Keratinocyte (primary cell): ENCODE measurements at regions not wholly inside any gene's neighbourhood (a gene's known extent, or its start where the extent isn't known, plus 50 kb on each side); places are given as distances from the start of the nearest gene placed in this dataset.

ENCODE experiments used
- DNase-seq: peaks from one replicate; pipeline ENCODE4 v3.0.0-alpha.2; 2011; ENCODE audit warnings: low read depth, missing footprints, low spot score
- FAIRE-seq: peaks from 2 replicates; lab custom pipeline; 2011; peaks lifted over from hg19 to GRCh38; lab: Jason Lieb, UNC
- H2AFZ ChIP-seq: 2 replicates; pipeline ENCODE4 v1.6.0; 2012; ENCODE audit warnings: low read length, control low read depth, inconsistent platforms; ENCODE audit not compliant: control insufficient read depth
- H3K27ac ChIP-seq: 2 replicates; pipeline ENCODE4 v1.5.1; 2011; ENCODE audit warnings: low read length; ENCODE audit not compliant: control insufficient read depth, insufficient read depth
- H3K27me3 ChIP-seq: 3 replicates; pipeline ENCODE4 v1.6.0; 2011; ENCODE audit warnings: low read length; ENCODE audit not compliant: control insufficient read depth, insufficient read depth; ENCODE audit errors: extremely low read depth
- H3K36me3 ChIP-seq, 2 experiments: 2 replicates in 1 of 2; 3 replicates in 1 of 2; pipeline ENCODE4 v1.5.1; 2011; ENCODE audit warnings: low read length in 2 of 2, mild to moderate bottlenecking in 1 of 2; ENCODE audit not compliant: control insufficient read depth in 2 of 2, insufficient read depth in 2 of 2; ENCODE audit errors: extremely low read depth in 1 of 2
- H3K4me1 ChIP-seq: 3 replicates; pipeline ENCODE4 v1.5.1; 2011; ENCODE audit warnings: low read length; ENCODE audit not compliant: control insufficient read depth, insufficient read depth; ENCODE audit errors: extremely low read depth
- H3K4me2 ChIP-seq: 3 replicates; pipeline ENCODE4 v1.6.0; 2011; ENCODE audit warnings: low read depth, low read length; ENCODE audit not compliant: control insufficient read depth, insufficient read depth; ENCODE audit errors: extremely low read depth
- H3K4me3 ChIP-seq, 3 experiments: fragments of 200-600 bp in 1 of 3; sonication (generic) in 1 of 3; 2 replicates in 2 of 3; 3 replicates in 1 of 3; pipeline ENCODE4 v1.5.1; 2011 to 2016; ENCODE audit warnings: low read length in 3 of 3, mild to moderate bottlenecking in 3 of 3, control low read depth in 2 of 3, inconsistent platforms in 1 of 3, low read depth in 1 of 3, mixed read lengths in 1 of 3, mixed run types in 1 of 3, moderate library complexity in 1 of 3; ENCODE audit not compliant: control insufficient read depth in 2 of 3, insufficient read depth in 2 of 3; ENCODE audit errors: extremely low read depth in 1 of 3
- H3K79me2 ChIP-seq: 2 replicates; pipeline ENCODE4 v1.6.0; 2012; ENCODE audit warnings: low read length; ENCODE audit not compliant: control insufficient read depth, insufficient read depth
- H3K9ac ChIP-seq: 3 replicates; pipeline ENCODE4 v1.6.0; 2011; ENCODE audit warnings: low read length; ENCODE audit not compliant: control insufficient read depth, insufficient read depth; ENCODE audit errors: extremely low read depth
- H3K9me1 ChIP-seq: 3 replicates; pipeline ENCODE4 v1.6.0; 2011; ENCODE audit warnings: low read length; ENCODE audit not compliant: control insufficient read depth, insufficient read depth; ENCODE audit errors: extremely low read depth
- H3K9me3 ChIP-seq: 2 replicates; pipeline ENCODE4 v1.5.1; 2012; ENCODE audit warnings: low read depth, low read length; ENCODE audit not compliant: control insufficient read depth
- H4K20me1 ChIP-seq: 3 replicates; pipeline ENCODE4 v1.6.0; 2011; ENCODE audit warnings: low read length; ENCODE audit not compliant: control insufficient read depth, insufficient read depth; ENCODE audit errors: extremely low read depth
- CTCF ChIP-seq, 3 experiments: IDR thresholded peaks in 1 of 3; conservative IDR thresholded peaks in 1 of 3; optimal IDR thresholded peaks in 1 of 3; 2 replicates in 2 of 3; 3 replicates in 1 of 3; pipeline versions ENCODE3 to v1.5.1; 2011; ENCODE audit warnings: low read length in 3 of 3, mild to moderate bottlenecking in 3 of 3, moderate library complexity in 2 of 3, control low read depth in 1 of 3, inconsistent platforms in 1 of 3; ENCODE audit not compliant: insufficient read depth in 2 of 3; ENCODE audit errors: extremely low read depth in 1 of 3
- EZH2 ChIP-seq: IDR thresholded peaks from one replicate; pipeline ENCODE4 v1.6.1; 2012; ENCODE audit warnings: inconsistent platforms, mild to moderate bottlenecking, low read length, moderate library complexity
- dilution Hi-C: fragments of 300-500 bp; cut with MboI; formaldehyde crosslinking; loops from one replicate; pipeline ENCODE4 v1.7.0; 2020; ENCODE audit warnings: low sequenced_read_pairs; ENCODE audit not compliant: extremely low pct_ligation_motif_present

DNA sequence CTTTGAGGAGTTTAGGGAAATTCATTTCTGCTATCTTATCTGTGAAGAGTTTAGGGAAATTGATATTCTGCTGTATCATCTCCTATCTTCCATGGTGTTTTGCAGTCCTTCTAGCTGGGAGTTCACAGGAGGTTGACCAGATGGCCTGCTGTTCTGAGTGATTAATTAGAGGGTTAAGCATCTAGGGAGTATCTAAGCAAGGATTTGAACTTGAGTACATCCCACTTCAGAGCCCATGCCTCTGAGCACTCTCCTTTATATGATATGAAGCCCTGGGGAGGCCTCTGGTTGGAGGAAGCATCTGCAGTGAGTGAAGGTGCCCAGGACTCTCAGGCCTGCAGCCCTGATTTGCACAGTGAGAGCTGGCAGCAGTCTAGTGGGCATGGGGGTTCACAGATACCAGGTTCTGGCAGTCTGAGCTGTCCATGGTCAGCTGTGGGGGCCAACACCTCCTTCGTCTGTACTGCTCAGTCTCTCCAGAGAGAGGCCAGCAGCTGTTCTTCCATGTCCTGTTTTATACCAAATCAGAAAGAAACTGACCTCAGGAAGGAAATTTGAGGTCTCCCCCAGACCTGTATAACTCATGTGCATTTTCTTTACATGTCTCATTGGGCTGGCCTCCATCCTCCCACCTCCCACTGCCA is 156.9 kb downstream of the PLCE1 start:
- Histone ChIP-seq H3K4me2 (no peak overlapping the region), H3K9me3 (no peaks in the 10 kb centered on the region), H2AFZ (no peak overlapping the region), H3K27me3 (no peaks in the 10 kb centered on the region), H3K4me3 (no peak overlapping the region), H4K20me1 (no peaks in the 10 kb centered on the region), H3K9me1 (no peaks in the 10 kb centered on the region), H3K9ac (no peak overlapping the region), H3K4me1 (no peaks in the 10 kb centered on the region), H3K36me3 (no peaks in the 10 kb centered on the region), H3K27ac (no peak overlapping the region), H3K79me2 (no peaks in the 10 kb centered on the region)
- DNase-seq (no peak), FAIRE-seq (no peak)
- no peak for TF ChIP-seq CTCF (optimal IDR thresholded peaks at IDR 0.05 in 1 of 3, IDR thresholded peaks at IDR 0.05 in 1 of 3, conservative IDR thresholded peaks at IDR 0.05 in 1 of 3; ENCODE audit: extremely low read depth in 1 of 3, insufficient read depth in 2 of 3, low read length in 3 of 3)
- TF ChIP-seq EZH2: no peak
- dilution Hi-C loops: no loop called here

DNA sequence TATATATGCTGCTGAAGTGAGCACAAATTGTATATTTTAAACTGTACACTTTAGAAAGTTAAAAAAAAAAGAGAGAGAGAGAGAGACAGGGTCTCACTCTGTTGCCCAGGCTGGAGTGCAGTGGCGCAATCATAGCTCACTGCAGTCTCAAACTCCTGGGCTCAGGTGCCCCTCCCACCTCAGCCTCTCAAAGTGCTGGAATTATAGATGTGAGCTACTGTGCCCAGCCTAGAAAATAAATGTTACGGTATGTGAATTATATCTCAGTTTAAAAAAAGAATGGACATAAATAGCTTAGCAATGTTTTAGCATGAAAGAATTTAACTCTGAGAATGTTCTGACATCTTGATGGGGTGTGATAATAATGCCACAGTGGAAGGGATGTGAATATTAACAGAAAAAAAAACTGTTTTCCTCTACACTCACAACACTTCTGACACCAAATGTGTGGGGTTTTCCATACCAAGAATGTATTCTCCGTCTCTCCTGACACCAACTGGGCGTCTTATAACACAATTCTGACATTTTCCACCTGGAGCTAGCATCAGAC is 162.1 kb downstream of the PLCE1 start:
- Histone ChIP-seq H3K4me1 (no peaks in the 10 kb centered on the region), H3K4me2 (no peak overlapping the region), H4K20me1 (no peaks in the 10 kb centered on the region), H3K27me3 (no peaks in the 10 kb centered on the region), H3K4me3 (no peak overlapping the region), H3K36me3 (no peaks in the 10 kb centered on the region), H2AFZ (no peak overlapping the region), H3K79me2 (no peaks in the 10 kb centered on the region), H3K27ac (no peak overlapping the region), H3K9me1 (no peaks in the 10 kb centered on the region), H3K9ac (no peak overlapping the region), H3K9me3 (no peaks in the 10 kb centered on the region)
- dilution Hi-C loops: no loop called here
- TF ChIP-seq EZH2: no peak
- TF ChIP-seq CTCF (optimal IDR thresholded peaks at IDR 0.05 in 1 of 3, IDR thresholded peaks at IDR 0.05 in 1 of 3, conservative IDR thresholded peaks at IDR 0.05 in 1 of 3; ENCODE audit: extremely low read depth in 1 of 3, insufficient read depth in 2 of 3, low read length in 3 of 3): no peak
- DNase-seq: no peak
- FAIRE-seq: no peak
